Activated effector memory CD4-positive, alpha-beta T cell treated with anti-CD3 and anti-CD28 coated beads, Interleukin-2, amount 50 U/mL, for 16 hours (primary cell): ENCODE measurements at regions not wholly inside any gene's neighbourhood (a gene's known extent, or its start where the extent isn't known, plus 50 kb on each side); places are given as distances from the start of the nearest gene placed in this dataset.
"Not testable (repeated sequence)": the region's sequence is repeated elsewhere in the genome, so short reads cannot be mapped to it uniquely, and the experiment has no call there.

Experiments
- DNase-seq: peaks from one replicate; pipeline ENCODE4 v3.0.0-alpha.2; 2020

DNA sequence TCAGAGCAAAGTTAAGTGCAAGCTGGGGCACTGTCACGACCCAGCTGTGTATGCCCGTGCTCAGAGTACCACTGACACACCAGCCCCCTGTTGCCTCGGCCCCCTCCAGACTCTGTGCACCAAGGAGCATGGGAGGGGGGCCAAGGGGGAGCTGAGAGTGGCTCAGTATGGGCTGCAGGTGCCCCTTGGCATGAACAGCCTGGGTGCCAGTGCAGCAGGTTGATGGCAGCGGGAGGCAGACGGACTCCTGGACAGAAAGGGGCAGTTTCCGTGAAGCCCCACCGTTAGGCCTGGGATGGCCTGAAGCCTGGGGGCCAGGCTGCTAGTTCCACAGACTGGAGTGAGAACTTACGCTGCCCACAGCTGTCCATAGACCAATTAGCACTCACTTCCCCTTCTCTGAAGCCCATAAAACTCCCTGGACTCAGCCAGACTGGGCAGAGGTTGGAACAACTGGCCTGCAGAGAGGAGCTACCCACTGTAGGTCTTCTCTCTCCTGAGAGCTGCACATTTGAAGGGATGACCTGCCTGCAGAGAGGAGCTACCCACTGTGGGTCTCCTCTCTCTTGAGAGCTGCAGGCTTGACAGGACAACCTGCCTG is 182.8 kb downstream of the DEPDC1B start:
- no peak for DNase-seq

DNA sequence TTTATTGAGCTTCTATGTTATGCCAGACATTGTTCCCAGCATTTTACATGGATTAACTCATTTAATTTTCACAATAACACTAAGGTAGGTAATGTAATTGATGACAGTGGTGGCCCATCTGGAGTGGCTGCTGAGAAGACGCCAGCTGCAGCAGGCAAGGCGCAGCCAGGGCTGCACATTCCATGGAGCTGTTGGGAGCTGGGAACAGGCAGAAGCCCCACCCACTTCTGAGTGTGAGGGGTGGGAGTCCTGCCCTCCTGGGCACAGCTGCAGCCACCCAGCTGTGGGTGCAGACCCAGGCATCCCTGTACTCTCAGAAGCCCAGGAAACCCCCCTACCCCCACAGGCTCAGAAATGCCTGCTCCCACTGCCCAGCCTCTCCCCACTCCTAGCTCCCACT is 183.3 kb downstream of the DEPDC1B start:
- no peak for DNase-seq

DNA sequence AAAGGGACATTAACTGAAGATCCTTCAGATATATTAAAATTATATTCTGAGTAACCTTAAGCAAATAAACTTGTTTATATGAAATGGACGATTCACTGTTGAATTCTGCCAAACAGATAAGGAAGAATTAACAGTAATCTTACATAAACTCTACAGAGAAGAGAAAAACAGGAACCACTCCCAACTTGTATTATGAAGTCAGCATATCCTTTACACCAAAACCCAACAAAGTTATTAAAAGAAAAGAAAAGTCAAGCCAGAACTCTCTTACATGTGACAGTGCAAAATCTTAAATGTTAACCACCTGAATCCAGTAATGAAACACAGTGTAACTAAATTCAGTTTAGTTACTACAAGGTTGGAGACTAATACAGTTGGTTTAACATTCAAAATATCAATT is 185.8 kb downstream of the DEPDC1B start:
- no peak for DNase-seq

DNA sequence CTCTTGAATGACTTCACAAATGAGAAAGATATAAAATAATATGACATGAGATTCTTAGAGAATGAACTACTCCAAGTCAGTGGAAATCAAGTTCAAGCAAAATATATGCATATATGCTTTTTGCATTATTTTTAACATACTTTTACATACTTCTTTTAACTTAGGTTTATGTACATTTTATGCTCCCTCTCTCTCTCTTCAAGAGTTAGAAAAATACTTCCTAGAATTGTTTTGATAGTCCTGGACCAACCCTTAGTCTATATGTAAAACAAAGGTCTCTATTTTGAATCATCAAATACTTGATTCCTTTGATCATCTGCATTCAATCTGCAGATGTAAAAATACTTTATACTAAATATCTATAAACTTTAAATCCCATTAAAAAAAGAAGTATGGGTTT is 187.8 kb downstream of the DEPDC1B start:
- no peak for DNase-seq

DNA sequence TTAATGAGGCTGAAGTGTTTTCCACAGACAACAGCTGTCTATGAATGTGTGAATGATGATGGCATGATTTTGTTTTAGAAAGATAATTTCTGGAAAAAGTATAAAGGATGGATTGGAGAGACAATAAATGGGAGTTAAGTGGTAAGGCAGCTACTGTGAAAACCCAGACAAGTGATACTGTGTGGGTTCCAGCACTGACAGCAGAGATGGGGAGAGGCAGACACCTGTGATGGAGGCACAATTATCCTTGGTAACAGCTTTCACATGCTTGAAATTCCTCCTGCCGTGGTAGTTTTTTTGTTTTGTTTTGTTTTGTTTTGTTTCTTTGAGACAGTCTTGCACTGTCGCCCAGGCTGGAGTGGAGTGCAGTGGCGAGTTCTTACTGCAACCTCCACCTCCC is 189.3 kb downstream of the DEPDC1B start:
- DNase-seq, result no peak

DNA sequence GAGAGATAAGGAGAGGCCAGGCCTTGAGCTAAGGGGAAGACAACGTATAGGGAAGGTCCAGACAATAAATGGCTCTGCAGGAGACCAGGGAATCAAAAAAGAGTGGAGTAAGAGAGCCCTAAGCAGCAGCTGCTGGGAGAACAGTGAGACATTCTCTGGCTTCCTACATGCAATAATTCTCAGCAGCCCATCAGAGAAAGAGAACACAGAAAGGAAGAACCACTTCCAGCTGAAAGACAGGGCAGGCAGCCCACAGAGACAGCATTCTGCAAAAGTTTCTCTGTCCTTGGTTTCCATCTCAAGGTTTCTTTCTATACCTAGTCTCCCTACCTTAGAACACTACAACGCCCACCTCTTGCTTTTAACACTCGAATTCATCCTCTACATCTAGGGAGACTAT is 189.9 kb downstream of the DEPDC1B start:
- DNase-seq, result no peak

DNA sequence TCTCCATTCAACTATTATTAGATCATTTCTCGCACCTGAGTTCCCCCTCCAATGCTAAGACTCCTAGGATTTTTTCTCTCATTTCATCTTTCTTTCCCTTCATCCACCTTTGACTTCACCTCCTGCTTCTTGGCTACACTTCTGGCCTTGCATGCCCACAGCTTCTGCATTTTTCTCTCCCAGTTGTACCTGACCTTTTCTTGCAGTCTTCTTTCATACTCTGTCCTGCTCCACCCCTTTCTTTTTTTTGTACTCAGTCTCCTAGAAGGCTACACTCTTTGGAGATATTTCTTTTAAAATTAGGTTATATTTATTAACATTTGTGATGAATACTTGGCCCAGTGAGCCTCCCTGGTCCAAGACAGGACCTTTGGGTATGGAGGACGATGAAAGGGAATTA is 190.4 kb downstream of the DEPDC1B start:
- DNase-seq, result no peak

DNA sequence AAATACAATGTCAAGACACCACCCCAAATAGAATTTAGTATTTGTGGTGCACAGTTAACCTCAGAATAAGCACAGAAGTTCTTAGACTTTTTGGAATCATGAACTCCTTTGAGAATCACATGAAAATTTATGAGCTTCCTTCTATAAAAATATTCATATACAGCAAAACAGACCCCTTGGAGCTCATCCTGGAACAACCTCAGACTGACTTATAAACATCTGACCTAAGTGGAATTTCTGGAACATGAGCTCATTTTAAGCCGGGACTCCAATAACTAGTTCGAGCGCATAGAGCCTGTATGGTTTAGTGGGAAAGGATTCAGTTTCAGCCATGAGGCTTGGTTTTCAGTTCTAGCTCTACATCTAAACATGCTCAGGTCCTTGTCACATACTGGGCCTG is 192.3 kb downstream of the DEPDC1B start:
- DNase-seq, result no peak

DNA sequence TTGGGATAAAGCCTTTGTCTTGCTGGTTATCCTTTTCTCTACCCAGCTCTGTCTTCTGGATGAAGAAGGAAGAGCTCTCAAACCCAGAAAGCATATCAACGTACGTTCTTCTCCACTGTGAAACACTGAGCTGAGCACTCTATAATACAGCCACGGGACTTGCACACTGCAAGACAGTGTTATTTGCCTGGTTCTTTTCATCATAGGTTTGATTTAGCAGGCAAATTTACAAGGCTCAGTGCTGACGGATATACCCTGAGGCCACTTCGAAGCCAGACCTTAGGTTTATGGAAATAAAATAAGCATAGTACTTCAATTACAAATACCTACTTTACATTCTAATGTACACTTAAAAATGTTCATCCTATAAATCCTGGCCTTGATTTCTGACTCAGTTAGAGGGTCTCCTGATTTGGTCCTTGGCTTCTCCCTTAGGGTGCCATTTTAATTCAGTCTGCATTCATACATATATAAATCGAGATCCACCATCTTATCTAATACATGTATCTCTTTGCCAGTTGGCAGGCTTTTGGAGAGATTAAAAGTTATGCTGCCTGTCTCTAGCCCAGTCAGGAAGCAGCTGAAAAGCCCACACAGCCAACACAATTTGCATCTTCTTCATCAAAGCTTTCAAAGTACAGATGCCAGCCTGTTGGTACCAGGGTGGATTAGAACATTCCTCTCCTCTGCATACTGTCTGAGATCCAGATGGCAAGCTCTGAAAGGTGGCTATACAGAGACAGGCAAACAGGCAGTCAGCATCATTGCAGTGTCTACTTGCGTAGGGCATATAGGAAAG is 194.4 kb downstream of the DEPDC1B start:
- no peak for DNase-seq

DNA sequence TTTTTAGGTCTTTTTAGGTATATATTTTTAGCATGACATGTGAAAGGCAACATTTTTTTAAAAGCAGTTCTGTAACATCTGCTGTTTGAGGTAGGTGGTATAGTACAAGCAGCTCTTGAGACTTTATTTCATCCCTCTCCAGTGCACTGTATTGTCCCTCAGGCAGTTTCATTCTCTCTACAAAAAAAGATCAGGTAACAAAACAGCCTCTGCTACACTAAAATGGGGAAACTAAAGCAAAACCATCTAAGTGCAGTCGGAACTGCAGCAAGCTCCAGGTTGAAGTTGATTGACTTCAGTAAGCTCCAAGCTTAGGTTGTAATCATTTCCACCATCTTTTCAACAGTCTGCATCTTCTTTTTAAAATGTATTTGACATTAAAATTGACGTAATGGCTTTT is 195.6 kb downstream of the DEPDC1B start:
- DNase-seq, result no peak

DNA sequence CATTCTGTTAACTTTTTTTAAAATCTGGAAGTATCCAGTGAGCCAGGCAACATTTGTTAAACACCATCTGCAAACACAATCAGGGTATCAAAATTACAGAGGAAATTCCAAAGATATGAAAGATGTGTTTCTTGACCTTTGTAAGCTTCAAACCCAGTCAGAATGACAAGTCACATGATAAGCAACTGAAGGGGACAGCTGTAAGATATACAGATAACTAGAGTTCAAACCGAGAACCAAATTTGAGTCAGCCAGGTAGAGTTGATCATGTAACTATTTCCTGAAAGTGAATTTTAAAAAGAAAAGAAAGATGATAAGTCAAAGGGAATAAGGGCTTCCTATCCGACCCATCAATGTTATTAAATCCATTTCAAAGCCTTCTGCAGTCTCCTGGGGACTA is 196.2 kb downstream of the DEPDC1B start:
- no peak for DNase-seq

DNA sequence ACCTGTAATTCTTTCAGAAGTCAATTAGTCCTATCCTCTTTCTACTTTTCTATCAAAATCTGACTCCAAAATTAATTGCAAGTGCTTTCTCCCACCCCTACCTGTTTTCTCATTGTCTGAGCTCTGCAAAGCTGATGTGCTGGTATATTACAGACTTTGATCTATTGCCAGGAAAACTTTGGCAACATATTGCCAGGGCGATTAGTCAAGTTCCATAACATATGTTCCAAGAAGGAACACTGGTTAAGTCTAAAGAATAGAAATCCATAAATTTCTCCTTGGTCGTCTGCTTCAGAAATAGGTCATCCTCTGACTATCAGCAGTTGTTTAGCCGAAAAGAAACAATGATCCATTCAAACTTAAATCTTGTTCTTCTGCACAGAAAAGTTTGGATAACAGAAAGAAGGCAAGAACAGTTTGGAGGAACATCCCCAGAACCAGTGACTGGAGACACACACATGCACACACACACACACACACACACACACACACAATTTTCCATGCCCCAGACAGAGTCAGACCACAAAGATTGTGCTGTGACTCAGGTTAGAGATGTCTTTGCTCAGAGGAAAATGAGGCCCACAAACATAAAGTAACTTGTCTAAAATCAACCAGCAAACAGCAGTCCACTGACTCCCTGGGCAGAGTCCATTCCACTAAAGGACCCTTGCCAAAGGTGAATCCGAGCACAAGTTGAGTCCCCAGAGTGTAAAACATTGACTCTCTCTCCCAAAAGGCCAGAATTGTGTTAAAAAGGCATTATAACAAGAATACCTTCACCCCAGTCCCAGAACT is 202.1 kb downstream of the DEPDC1B start:
- DNase-seq, result no peak

DNA sequence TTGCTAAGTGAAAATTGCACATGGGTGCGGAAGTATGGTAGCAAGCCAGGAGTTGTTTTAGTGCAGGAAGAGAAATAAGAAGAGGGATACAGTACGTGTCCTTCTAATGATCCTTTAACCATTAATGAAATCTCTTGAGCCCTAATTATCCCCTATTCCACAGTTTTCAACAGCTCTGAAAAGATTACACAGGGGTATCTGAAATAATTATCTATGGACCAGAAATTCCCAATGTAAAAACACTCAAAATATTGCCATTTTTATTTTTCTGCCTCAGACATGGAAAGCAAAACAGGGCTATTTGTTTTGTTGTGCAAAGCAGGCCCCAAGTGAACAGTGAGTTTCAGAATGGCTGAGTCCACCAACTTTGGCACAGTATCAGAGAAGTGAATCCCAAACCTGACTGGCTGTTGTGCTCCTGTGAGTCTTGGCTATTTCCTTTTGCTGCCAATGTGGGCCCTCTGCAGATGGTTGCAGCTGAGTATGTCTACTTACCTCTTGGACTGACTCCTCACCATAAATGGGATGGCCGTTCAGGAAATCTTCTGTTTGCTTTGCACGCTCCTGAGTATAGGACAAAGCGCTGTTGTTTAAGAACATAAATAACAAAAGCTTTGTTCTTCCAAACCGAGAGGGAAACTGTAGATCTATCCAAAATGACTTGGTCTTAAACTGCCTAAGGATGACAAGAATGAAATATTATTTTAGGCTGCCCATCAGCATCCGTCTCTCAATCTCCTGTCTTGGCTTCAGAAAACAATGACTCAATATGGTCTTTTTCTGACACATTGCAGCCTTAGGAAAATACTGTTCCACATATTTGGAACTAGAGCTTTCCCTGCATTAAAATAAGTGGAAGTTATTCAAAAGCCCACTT is 204.1 kb downstream of the DEPDC1B start:
- no peak for DNase-seq

DNA sequence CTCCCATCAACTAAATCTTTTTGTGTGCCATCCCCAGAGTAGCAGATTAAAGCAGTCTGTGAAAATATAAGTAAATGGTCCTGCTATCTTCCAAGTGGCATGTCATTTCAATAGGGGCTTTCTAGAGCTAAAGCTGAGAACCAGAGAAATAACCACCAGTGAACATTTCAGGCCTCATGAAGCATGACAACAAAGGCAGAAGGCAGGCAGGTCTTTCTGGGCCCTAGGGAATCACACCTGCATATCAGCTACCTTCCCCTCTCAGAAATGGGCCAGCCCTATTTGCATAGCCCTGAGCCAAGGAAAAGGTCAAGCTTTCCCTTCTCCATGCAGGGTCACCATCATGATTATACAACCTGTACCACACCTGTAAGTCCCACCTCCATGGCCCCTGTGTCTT is 205.3 kb downstream of the DEPDC1B start:
- no peak for DNase-seq

DNA sequence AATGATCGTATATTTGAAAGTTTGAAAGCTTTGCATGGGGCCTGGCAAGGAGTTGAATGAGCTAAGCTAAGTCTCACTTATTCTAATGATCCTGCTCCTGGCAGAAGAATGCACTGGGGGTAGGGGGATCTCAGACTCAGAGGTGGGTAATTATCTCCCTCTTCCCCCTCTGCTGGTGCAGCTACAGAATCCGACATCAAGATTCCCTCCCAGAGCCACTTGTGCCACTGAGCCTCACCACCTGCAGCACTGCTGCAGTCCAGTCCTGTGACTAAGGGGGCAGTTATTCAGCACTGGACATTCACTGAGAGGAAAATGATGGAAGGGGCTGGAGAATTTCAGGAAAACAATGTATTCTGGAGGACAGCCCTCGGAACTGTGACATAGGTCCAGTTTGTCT is 205.8 kb downstream of the DEPDC1B start:
- no peak for DNase-seq

DNA sequence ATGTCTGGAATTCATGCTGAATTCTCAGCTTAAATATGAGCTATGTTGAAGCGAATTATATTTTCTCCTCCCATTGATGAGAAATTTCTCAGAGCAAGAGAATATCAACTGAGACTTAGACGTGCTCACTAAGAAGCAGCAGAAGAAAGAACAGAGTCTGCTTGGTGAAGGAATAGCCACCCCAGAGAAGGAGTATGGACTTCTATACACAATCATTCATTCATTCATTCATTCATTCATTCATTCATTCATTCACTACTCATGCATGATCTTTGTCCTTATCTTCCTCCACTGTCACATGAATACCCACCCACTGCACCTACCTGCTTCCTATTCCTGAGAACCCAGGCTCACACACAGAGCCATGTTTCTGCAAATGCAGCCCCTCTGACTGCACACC is 206.6 kb downstream of the DEPDC1B start:
- DNase-seq, result no peak

DNA sequence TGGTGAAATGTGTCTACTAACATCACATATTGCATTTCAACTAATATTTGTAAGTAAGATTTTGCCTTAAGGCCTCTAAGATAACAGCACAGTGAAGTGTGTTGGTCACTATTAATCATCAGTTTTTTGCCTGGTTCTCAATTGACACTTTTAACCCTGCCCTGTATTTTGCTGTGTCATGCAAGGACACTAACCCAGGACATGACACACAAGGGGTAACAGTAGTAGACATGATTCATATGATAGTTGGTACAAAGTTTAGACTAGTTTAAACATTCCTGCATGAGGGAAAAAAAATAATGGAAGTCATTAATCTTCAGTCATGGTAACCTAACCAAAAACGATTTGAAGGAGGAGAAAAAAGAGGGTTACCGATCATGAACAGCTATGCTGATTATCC is 207.0 kb downstream of the DEPDC1B start:
- no peak for DNase-seq

DNA sequence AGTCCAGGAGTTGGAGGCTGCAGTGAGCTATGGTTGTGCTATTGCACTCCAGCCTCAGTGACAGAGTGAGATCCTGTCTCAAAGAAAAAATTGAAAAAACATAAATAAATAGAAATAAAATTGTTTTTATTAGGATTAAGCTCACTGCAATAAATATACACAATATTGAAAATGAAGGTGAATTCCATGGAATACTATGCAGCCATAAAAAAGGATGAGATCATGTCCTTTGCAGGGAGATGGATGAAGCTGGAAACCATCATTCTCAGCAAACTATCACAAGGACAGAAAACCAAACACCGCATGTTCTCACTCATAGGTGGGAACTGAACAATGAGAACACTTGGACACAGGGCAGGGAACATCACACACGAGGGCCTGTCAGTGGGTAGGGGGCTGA is 207.6 kb downstream of the DEPDC1B start:
- not testable (repeated sequence) for DNase-seq

DNA sequence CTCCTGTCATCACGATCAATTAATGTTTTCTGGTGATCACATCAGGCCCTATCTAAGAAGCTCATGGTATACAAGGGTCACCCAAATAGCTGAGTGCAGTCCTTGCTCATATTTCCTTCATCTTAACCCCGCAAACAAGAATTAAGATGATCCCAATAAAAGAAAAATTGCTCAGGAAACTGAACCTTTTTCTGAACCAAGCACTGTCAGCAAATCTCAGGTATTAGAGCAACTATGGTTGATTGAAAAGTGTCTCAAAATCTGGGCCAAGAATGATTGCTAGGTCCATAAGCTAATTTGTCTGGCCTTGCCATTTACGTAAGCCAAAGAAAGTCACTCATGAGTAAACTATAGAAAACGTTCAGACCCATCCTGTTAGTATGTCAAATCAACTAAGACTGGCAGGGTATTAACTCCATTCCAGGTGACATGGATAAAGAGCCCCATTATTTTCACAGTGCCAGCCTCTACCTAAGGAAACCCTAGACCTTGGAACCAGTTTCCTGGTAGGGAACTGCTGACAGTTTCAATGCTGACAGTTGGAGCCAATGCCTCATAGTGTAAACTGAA is 209.3 kb downstream of the DEPDC1B start:
- no peak for DNase-seq

DNA sequence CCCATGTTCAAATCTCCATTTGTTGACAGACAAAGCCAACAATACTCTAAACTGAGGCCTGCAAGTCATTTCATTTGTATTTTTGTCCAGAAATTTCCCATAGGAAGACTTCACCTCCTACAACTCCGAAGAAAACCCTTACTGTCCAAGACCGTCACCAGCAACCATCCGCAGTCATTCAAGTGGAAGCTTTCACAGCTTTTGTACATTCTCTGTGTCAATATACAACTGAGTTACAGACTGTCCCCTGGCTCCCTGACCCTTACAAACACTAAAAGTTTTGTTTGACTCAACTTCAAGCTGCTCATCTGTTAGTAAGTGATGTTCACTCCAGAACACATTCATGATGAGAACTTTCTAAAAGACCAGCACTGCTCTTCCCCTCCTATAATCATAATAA is 210.1 kb downstream of the DEPDC1B start:
- DNase-seq, result no peak

DNA sequence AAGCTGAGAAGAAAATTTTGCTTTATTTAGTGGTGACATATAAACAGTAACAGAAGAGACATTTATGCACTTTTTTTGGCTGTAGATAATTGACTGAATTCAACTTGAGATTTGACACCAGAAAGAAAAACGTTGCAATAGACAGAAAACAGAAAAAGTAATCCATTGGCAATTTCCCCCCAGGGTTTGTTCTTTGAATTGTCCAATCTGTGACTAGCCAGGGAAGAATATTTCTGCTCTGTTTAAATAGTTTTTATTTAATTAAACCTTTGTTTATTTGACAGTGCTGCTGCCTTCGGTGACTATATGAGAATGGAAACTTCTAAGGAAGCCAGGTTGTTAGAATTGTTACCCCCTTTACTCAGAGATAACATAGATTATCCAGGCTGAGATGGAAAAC is 210.6 kb downstream of the DEPDC1B start:
- DNase-seq, result no peak

DNA sequence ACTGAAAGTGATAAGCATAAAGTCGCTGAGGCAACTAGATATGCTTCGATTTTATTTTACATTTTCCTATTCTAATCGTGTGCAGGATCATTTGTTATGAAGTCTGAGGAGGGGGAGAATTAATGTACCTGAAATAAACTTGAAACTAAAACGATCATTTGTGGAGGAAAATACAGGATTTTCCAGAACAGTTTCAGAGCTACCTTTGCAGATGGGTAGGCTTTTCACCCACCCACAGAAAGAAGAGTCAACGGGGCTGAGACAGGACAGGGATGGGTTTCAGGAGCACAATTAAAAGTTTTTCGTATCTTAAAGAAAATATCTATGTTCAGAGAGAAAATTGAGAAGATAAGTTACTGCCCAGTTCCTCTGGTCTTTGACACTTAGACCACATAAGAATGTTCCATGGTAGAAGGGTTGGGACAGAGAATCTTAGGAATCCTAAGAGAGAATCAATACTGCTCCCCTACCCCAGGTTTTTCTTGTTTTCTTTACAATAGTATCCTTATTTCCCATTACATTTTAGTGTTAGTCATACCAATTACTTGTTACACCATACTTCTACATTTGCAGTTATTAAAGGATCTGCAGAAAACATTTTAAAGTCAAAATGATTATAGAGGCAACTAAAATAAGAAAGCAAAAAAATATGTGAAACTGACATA is 211.4 kb downstream of the DEPDC1B start:
- DNase-seq, result no peak
